WTC11 (cell line): ENCODE measurements at regions not wholly inside any gene's neighbourhood (a gene's known extent, or its start where the extent isn't known, plus 50 kb on each side); places are given as distances from the start of the nearest gene placed in this dataset.

Experiments
- ATAC-seq: fragments of 200-7000 bp; cut with Tn5 transposase; 2 replicates; pipeline ENCODE4 v1.10.0; 2021; ENCODE audit warnings: mild to moderate bottlenecking, moderate library complexity
- CTCF ChIA-PET: fragments of 300-600 bp; sonication (Branson Sonifier 250); formaldehyde crosslinking; loops from one replicate; lab custom pipeline; 2021; ENCODE audit warnings: antibody characterized with exemption; lab: Charles Lee
- POLR2A ChIA-PET: fragments of 350-600 bp; sonication (Branson Sonifier 250); formaldehyde crosslinking; loops from one replicate; lab custom pipeline; 2021; ENCODE audit warnings: antibody characterized with exemption; lab: Charles Lee
- DNase-seq: peaks from one replicate; pipeline ENCODE4 v3.0.0; 2021; ENCODE audit warnings: low spot score
- H3K27ac Mint-ChIP-seq: 2 replicates; pipeline ENCODE4 v1.8.0; 2021; ENCODE audit warnings: mixed read lengths
- H3K27me3 Mint-ChIP-seq: 2 replicates; pipeline ENCODE4 v1.8.0; 2021; ENCODE audit warnings: low read depth, mild to moderate bottlenecking, moderate library complexity, mixed read lengths
- H3K36me3 Mint-ChIP-seq: 2 replicates; pipeline ENCODE4 v1.8.0; 2021; ENCODE audit warnings: mixed read lengths
- H3K4me1 Mint-ChIP-seq: 2 replicates; pipeline ENCODE4 v1.8.0; 2022; ENCODE audit warnings: mixed read lengths
- H3K4me3 Mint-ChIP-seq: 2 replicates; pipeline ENCODE4 v1.8.0; 2021; ENCODE audit warnings: mild to moderate bottlenecking, moderate library complexity, mixed read lengths
- H3K9me3 Mint-ChIP-seq: 2 replicates; pipeline ENCODE4 v1.8.0; 2021; ENCODE audit warnings: mixed read lengths
- CDX4 ChIP-seq: fragments of 250-450 bp; sonication (Bioruptor Pico); IDR thresholded peaks from 2 replicates; pipeline ENCODE4 v1.9.0; 2021; ENCODE audit warnings: moderate library complexity, mild to moderate bottlenecking, inconsistent platforms, borderline replicate concordance
- CREM ChIP-seq: sonication (generic); formaldehyde crosslinking; IDR thresholded peaks from 2 replicates; pipeline ENCODE4 v1.8.1; 2022; ENCODE audit warnings: mild to moderate bottlenecking, missing genetic modification reagents, moderate library complexity
- ERG ChIP-seq: fragments of 250-450 bp; sonication (Bioruptor Pico); IDR thresholded peaks from 2 replicates; pipeline ENCODE4 v1.8.0; 2021; ENCODE audit warnings: mild to moderate bottlenecking
- ETV6 ChIP-seq: sonication (generic); formaldehyde crosslinking; IDR thresholded peaks from 2 replicates; pipeline ENCODE4 v1.8.1; 2022; ENCODE audit warnings: mild to moderate bottlenecking, missing genetic modification reagents
- GABPB1 ChIP-seq: sonication (generic); formaldehyde crosslinking; IDR thresholded peaks from 2 replicates; pipeline ENCODE4 v1.8.1; 2023; ENCODE audit warnings: mild to moderate bottlenecking, missing genetic modification reagents
- GTF2I ChIP-seq: fragments of 250-450 bp; sonication (Bioruptor Pico); conservative IDR thresholded peaks from 2 replicates; pipeline ENCODE4 v1.4.0; 2021; ENCODE audit warnings: mild to moderate bottlenecking
- IRF2 ChIP-seq: sonication (generic); formaldehyde crosslinking; IDR thresholded peaks from 2 replicates; pipeline ENCODE4 v1.8.0; 2022; ENCODE audit warnings: low read depth, missing genetic modification reagents, borderline replicate concordance
- JAZF1 ChIP-seq: fragments of 250-450 bp; sonication (Bioruptor Pico); IDR thresholded peaks from 2 replicates; pipeline ENCODE4 v1.9.0; 2021; ENCODE audit warnings: moderate library complexity, mild to moderate bottlenecking, inconsistent platforms
- MLX ChIP-seq: sonication (generic); formaldehyde crosslinking; IDR thresholded peaks from 2 replicates; pipeline ENCODE4 v1.8.1; 2023; ENCODE audit warnings: mild to moderate bottlenecking, missing genetic modification reagents, moderate library complexity
- NFATC4 ChIP-seq: fragments of 250-450 bp; sonication (Bioruptor Pico); IDR thresholded peaks from 2 replicates; pipeline ENCODE4 v1.9.0; 2021; ENCODE audit warnings: mild to moderate bottlenecking
- NFE2L1 ChIP-seq: sonication (generic); formaldehyde crosslinking; IDR thresholded peaks from 2 replicates; pipeline ENCODE4 v1.8.1; 2023; ENCODE audit warnings: missing genetic modification reagents
- NFYB ChIP-seq: sonication (generic); formaldehyde crosslinking; conservative IDR thresholded peaks from 2 replicates; pipeline ENCODE4 v1.8.0; 2022; ENCODE audit warnings: low read depth, missing genetic modification reagents
- PRRX2 ChIP-seq: fragments of 250-450 bp; sonication (Bioruptor Pico); IDR thresholded peaks from 2 replicates; pipeline ENCODE4 v1.8.0; 2021; ENCODE audit warnings: mild to moderate bottlenecking
- SOX15 ChIP-seq: fragments of 250-450 bp; sonication (Bioruptor Pico); IDR thresholded peaks from 2 replicates; pipeline ENCODE4 v1.9.0; 2021; ENCODE audit warnings: mild to moderate bottlenecking
- TEAD1 ChIP-seq: sonication (generic); formaldehyde crosslinking; IDR thresholded peaks from 2 replicates; pipeline ENCODE4 v1.8.0; 2022; ENCODE audit warnings: mild to moderate bottlenecking, missing genetic modification reagents
- TEAD4 ChIP-seq: sonication (generic); formaldehyde crosslinking; IDR thresholded peaks from 2 replicates; pipeline ENCODE4 v1.8.0; 2022; ENCODE audit warnings: mild to moderate bottlenecking, missing genetic modification reagents
- ZNF396 ChIP-seq: fragments of 250-450 bp; sonication (Bioruptor Pico); IDR thresholded peaks from 2 replicates; pipeline ENCODE4 v1.8.0; 2021; ENCODE audit warnings: mild to moderate bottlenecking, moderate library complexity, borderline replicate concordance
- TF ChIP-seq, protein P1 (sequence below): sonication (generic); formaldehyde crosslinking; IDR thresholded peaks from 2 replicates; pipeline ENCODE4 v1.8.0; 2022; ENCODE audit warnings: missing genetic modification reagents
- TF ChIP-seq, protein P2 (sequence below): sonication (generic); formaldehyde crosslinking; IDR thresholded peaks from 2 replicates; pipeline ENCODE4 v1.8.1; 2023; ENCODE audit warnings: mild to moderate bottlenecking, moderate library complexity, missing genetic modification reagents
- TF ChIP-seq, protein P3 (sequence below): sonication (generic); formaldehyde crosslinking; IDR thresholded peaks from 2 replicates; pipeline ENCODE4 v1.8.1; 2022; ENCODE audit warnings: low read depth, missing genetic modification reagents, borderline replicate concordance
- TF ChIP-seq, protein P4 (sequence below): fragments of 250-450 bp; sonication (Bioruptor Pico); conservative IDR thresholded peaks from 2 replicates; pipeline ENCODE4 v1.9.0; 2021; ENCODE audit warnings: mild to moderate bottlenecking

- TF ChIP-seq NFE2L1 (CRISPR knock-in tag) (no peak), GABPB1 (CRISPR knock-in tag) (no peak), IRF2 (no peak), MLX (CRISPR knock-in tag) (no peak), ERG (no peak), CDX4 (CRISPR knock-in tag) (no peak), TEAD1 (CRISPR knock-in tag) (no peak)
- TF ChIP-seq, protein P1, sequence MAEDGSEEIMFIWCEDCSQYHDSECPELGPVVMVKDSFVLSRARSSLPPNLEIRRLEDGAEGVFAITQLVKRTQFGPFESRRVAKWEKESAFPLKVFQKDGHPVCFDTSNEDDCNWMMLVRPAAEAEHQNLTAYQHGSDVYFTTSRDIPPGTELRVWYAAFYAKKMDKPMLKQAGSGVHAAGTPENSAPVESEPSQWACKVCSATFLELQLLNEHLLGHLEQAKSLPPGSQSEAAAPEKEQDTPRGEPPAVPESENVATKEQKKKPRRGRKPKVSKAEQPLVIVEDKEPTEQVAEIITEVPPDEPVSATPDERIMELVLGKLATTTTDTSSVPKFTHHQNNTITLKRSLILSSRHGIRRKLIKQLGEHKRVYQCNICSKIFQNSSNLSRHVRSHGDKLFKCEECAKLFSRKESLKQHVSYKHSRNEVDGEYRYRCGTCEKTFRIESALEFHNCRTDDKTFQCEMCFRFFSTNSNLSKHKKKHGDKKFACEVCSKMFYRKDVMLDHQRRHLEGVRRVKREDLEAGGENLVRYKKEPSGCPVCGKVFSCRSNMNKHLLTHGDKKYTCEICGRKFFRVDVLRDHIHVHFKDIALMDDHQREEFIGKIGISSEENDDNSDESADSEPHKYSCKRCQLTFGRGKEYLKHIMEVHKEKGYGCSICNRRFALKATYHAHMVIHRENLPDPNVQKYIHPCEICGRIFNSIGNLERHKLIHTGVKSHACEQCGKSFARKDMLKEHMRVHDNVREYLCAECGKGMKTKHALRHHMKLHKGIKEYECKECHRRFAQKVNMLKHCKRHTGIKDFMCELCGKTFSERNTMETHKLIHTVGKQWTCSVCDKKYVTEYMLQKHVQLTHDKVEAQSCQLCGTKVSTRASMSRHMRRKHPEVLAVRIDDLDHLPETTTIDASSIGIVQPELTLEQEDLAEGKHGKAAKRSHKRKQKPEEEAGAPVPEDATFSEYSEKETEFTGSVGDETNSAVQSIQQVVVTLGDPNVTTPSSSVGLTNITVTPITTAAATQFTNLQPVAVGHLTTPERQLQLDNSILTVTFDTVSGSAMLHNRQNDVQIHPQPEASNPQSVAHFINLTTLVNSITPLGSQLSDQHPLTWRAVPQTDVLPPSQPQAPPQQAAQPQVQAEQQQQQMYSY (CRISPR knock-in tag), result no peak
- TF ChIP-seq, protein P2, sequence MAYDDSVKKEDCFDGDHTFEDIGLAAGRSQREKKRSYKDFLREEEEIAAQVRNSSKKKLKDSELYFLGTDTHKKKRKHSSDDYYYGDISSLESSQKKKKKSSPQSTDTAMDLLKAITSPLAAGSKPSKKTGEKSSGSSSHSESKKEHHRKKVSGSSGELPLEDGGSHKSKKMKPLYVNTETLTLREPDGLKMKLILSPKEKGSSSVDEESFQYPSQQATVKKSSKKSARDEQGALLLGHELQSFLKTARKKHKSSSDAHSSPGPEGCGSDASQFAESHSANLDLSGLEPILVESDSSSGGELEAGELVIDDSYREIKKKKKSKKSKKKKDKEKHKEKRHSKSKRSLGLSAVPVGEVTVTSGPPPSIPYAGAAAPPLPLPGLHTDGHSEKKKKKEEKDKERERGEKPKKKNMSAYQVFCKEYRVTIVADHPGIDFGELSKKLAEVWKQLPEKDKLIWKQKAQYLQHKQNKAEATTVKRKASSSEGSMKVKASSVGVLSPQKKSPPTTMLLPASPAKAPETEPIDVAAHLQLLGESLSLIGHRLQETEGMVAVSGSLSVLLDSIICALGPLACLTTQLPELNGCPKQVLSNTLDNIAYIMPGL (CRISPR knock-in tag), result no peak
- TF ChIP-seq, protein P3, sequence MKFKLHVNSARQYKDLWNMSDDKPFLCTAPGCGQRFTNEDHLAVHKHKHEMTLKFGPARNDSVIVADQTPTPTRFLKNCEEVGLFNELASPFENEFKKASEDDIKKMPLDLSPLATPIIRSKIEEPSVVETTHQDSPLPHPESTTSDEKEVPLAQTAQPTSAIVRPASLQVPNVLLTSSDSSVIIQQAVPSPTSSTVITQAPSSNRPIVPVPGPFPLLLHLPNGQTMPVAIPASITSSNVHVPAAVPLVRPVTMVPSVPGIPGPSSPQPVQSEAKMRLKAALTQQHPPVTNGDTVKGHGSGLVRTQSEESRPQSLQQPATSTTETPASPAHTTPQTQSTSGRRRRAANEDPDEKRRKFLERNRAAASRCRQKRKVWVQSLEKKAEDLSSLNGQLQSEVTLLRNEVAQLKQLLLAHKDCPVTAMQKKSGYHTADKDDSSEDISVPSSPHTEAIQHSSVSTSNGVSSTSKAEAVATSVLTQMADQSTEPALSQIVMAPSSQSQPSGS (CRISPR knock-in tag), result no peak
- H3K4me1 Mint-ChIP-seq, result peaks cover 26% of the 10 kb centered on the region
- DNase-seq (no peak), ATAC-seq (no peak)
- no peak overlapping the region for H3K4me3 Mint-ChIP-seq
- ChIA-PET CTCF (no interaction called here), POLR2A (no interaction called here)
- H3K27me3 Mint-ChIP-seq, result no peaks in the 10 kb centered on the region; the same call in 1 of the 2 replicates
- no peaks in the 10 kb centered on the region for H3K36me3 Mint-ChIP-seq
- H3K27ac Mint-ChIP-seq, result no peak overlapping the region
- H3K9me3 Mint-ChIP-seq, result peaks cover 3% of the 10 kb centered on the region; the same call in 1 of the 2 replicates
Observed at GRCh38 chr2:8174641-8175257, 507.1 kb upstream of the ID2 start.

DNA sequence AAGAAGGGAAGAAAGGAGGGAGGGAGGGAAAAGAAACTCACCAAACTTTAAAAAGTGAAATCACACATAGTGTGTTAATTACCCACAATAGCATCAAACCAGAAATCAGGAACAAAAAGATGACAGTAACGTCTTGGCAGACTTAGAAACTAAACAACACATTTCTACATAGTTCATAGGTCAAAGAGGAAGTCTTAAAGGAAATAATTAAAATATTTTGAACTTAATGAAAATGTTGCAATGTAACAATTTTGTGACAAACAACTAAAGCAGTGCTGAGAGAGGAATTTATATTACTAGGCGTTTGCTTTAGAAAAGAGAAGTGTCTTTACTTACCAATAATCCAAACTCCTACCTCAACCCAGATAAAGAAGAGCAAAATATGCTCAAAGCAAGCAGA, 505.0 kb upstream of the ID2 start:
- H3K27ac Mint-ChIP-seq, result no peak overlapping the region
- no peaks in the 10 kb centered on the region for H3K36me3 Mint-ChIP-seq
- POLR2A ChIA-PET, result no interaction called here
- H3K27me3 Mint-ChIP-seq, result no peaks in the 10 kb centered on the region; the same call in 1 of the 2 replicates
- H3K4me1 Mint-ChIP-seq, result peaks cover 11% of the 10 kb centered on the region
- CTCF ChIA-PET, result no interaction called here
- no peak overlapping the region for H3K4me3 Mint-ChIP-seq
- no peak for ATAC-seq
- DNase-seq, result no peak
- peaks cover 3% of the 10 kb centered on the region; the same call in 1 of the 2 replicates for H3K9me3 Mint-ChIP-seq
- TF ChIP-seq CREM (CRISPR knock-in tag) (no peak), TEAD4 (CRISPR knock-in tag) (no peak), PRRX2 (no peak), ETV6 (CRISPR knock-in tag) (no peak), JAZF1 (no peak), ZNF396 (CRISPR knock-in tag) (no peak), NFATC4 (CRISPR knock-in tag) (no peak), NFYB (CRISPR knock-in tag) (no peak), SOX15 (no peak), GABPB1 (CRISPR knock-in tag) (no peak), GTF2I (CRISPR knock-in tag) (no peak)
- TF ChIP-seq, protein P2 (CRISPR knock-in tag), result no peak
- TF ChIP-seq, protein P4, sequence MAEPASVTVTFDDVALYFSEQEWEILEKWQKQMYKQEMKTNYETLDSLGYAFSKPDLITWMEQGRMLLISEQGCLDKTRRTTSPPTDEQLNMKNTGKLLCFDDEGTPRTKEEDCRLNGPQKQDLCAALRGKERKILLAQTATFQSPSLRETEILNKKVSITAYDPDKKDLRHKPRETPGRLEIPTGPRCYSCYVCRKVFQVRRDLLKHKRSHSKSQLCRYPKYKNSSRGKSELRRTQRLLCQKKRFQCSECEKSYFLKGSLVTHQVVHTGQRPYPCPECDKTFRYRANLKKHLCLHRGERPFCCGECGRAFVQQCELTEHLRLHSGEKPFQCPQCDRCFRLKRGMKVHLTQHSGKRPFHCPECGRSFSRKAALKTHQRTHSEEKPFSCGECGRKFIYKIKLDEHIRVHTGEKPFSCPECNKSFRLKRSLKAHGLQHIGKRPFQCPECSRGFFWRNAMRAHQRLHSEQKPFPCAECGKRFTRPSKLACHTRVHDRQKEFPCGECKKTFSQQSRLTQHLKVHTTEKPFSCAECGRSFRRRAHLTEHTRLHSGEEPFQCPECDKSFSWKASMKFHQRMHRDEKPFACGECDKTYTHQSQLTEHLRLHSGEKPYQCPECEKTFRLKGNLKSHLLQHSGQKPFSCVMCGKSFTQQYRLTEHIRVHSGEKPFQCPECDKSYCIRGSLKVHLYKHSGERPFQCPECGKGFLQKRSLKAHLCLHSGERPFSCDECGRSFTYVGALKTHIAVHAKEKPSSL, result no peak
